HepG2 (cell line): ENCODE measurements at regions not wholly inside any gene's neighbourhood (a gene's known extent, or its start where the extent isn't known, plus 50 kb on each side); places are given as distances from the start of the nearest gene placed in this dataset.

ENCODE experiments used
- ATAC-seq: fragments of 200-7000 bp; cut with Tn5 transposase; 3 replicates; pipeline ENCODE4 v1.9.1; 2020; ENCODE audit warnings: mild to moderate bottlenecking, moderate library complexity
- BruUV-seq: library from RNA; stranded (reverse); fragments of 400-500 nt; replicated peaks from 2 replicates; lab custom pipeline; 2021; lab: Mats Ljungman, UMichigan
- CTCF ChIA-PET: fragments of 300-600 bp; formaldehyde crosslinking; extraction: SDS; loops from one replicate; lab custom pipeline; 2021; ENCODE audit warnings: low total read pairs, inconsistent platforms, low intra/inter-chr PET ratio; lab: Yijun Ruan, JAX
- POLR2A ChIA-PET: fragments of 350-600 bp; sonication (Branson Sonifier 250); formaldehyde crosslinking; loops from one replicate; lab custom pipeline; 2020; ENCODE audit warnings: antibody characterized with exemption, inconsistent platforms; lab: Yijun Ruan, JAX
- DNase-seq: peaks from one replicate; pipeline ENCODE4 v3.0.0-alpha.2; 2015; ENCODE audit warnings: low spot score
- FAIRE-seq: peaks from 3 replicates; lab custom pipeline; 2011; peaks lifted over from hg19 to GRCh38; lab: Jason Lieb, UNC
- H2AFZ ChIP-seq: one replicate; pipeline ENCODE4 v1.6.1; 2011; ENCODE audit warnings: low read length, inconsistent platforms
- H3K27ac ChIP-seq: fragments of 300-600 bp; 3 replicates; pipeline ENCODE4 v1.8.0; 2011; ENCODE audit warnings: mixed run types, mild to moderate bottlenecking, mixed read lengths, low read length, inconsistent platforms; ENCODE audit not compliant: insufficient read depth; ENCODE audit errors: extremely low read length
- H3K27me3 ChIP-seq, 2 experiments: fragments of 200-600 bp in 1 of 2; 2 replicates in 1 of 2; 3 replicates in 1 of 2; pipeline versions ENCODE4 v1.6.0 to v1.8.0; 2011; ENCODE audit warnings: low read length in 2 of 2, mild to moderate bottlenecking in 2 of 2, moderate library complexity in 2 of 2, inconsistent platforms in 1 of 2; ENCODE audit not compliant: insufficient read depth in 2 of 2, control insufficient read depth in 1 of 2
- H3K36me3 ChIP-seq, 2 experiments: fragments of 200-600 bp in 1 of 2; replicated peaks in 1 of 2; 2 replicates in 1 of 2; 3 replicates in 1 of 2; pipeline versions ENCODE4 v1.5.1 to v1.8.0; 2011; ENCODE audit warnings: low read length in 2 of 2, inconsistent platforms in 1 of 2; ENCODE audit not compliant: insufficient read depth in 2 of 2, control insufficient read depth in 1 of 2
- H3K4me1 ChIP-seq: 2 replicates; pipeline ENCODE4 v1.5.1; 2012; ENCODE audit warnings: low read length, inconsistent platforms; ENCODE audit not compliant: insufficient read depth
- H3K4me2 ChIP-seq: 2 replicates; pipeline ENCODE4 v1.6.0; 2011; ENCODE audit warnings: low read depth, low read length, inconsistent platforms
- H3K4me3 ChIP-seq, 3 experiments: fragments of 200-600 bp in 1 of 3; sonication (generic), shearing (Covaris generic) in 1 of 3; replicated peaks in 1 of 3; 2 replicates each; pipeline ENCODE4 v1.5.1; 2011 to 2016; ENCODE audit warnings: low read length in 3 of 3, inconsistent platforms in 2 of 3, low read depth in 2 of 3, mild to moderate bottlenecking in 2 of 3, control low read depth in 1 of 3, mixed read lengths in 1 of 3; ENCODE audit not compliant: insufficient read depth in 1 of 3
- H3K79me2 ChIP-seq: one replicate; pipeline ENCODE4 v1.6.1; 2011; ENCODE audit warnings: low read length, inconsistent platforms; ENCODE audit not compliant: insufficient read depth
- H3K9ac ChIP-seq: 2 replicates; pipeline ENCODE4 v1.6.0; 2011; ENCODE audit warnings: mild to moderate bottlenecking, low read depth, low read length, inconsistent platforms; ENCODE audit not compliant: insufficient read depth
- H3K9me3 ChIP-seq: 2 replicates; pipeline ENCODE4 v1.5.1; 2012; ENCODE audit warnings: mild to moderate bottlenecking, low read length
- H4K20me1 ChIP-seq: 2 replicates; pipeline ENCODE4 v1.6.0; 2011; ENCODE audit warnings: inconsistent platforms, mild to moderate bottlenecking, low read length, moderate library complexity; ENCODE audit not compliant: insufficient read depth
- ELK4 ChIP-seq: sonication (generic); formaldehyde crosslinking; IDR thresholded peaks from 2 replicates; pipeline ENCODE4 v1.9.0; 2021; ENCODE audit warnings: missing genetic modification reagents, borderline replicate concordance
- TBX2 ChIP-seq: sonication (generic); formaldehyde crosslinking; IDR thresholded peaks from 2 replicates; pipeline ENCODE4 v1.5.0; 2020; ENCODE audit warnings: missing genetic modification reagents, mild to moderate bottlenecking, borderline replicate concordance
- TGIF2 ChIP-seq: IDR thresholded peaks from 2 replicates; pipeline ENCODE4 v1.6.1; 2016; ENCODE audit warnings: control low read depth, missing compliant biosample characterization
- TRAFD1 ChIP-seq: sonication (generic); formaldehyde crosslinking; IDR thresholded peaks from 2 replicates; pipeline ENCODE4 v1.5.1; 2020; ENCODE audit warnings: missing genetic modification reagents, mild to moderate bottlenecking, borderline replicate concordance
- ZMAT3 ChIP-seq: sonication (generic); formaldehyde crosslinking; conservative IDR thresholded peaks from 2 replicates; pipeline ENCODE4 v1.7.0; 2021; ENCODE audit warnings: missing genetic modification reagents
- ZNF331 ChIP-seq: sonication (generic); formaldehyde crosslinking; IDR thresholded peaks from 2 replicates; pipeline ENCODE4 v1.4.0; 2020; ENCODE audit warnings: missing genetic modification reagents
- ZNF737 ChIP-seq: sonication (generic); formaldehyde crosslinking; IDR thresholded peaks from 2 replicates; pipeline ENCODE4 v1.5.0; 2020; ENCODE audit warnings: missing genetic modification reagents, mild to moderate bottlenecking, borderline replicate concordance
- WGBS: methylation state at CpG from one replicate; pipeline ENCODE4 v1.1.6; 2017; ENCODE audit warnings: low lambda C conversion rate; 5-methylcytosine and 5-hydroxymethylcytosine counted together
- in situ Hi-C: cut with HindIII; loops from 2 replicates; pipeline ENCODE4 v1.10.0; 2017; ENCODE audit warnings: low pct_unique_long_range_greater_than_20kb; ENCODE audit not compliant: extremely low pct_ligation_motif_present
- intact Hi-C: fragments of 100-400 bp; cut with micrococcal nuclease; formaldehyde crosslinking; loops from one replicate; pipeline ENCODE4 v1.10.0; 2022; ENCODE audit not compliant: unreplicated experiment
- TF ChIP-seq, protein P1 (sequence below): sonication (generic); formaldehyde crosslinking; IDR thresholded peaks from 2 replicates; pipeline ENCODE4 v1.4.0; 2020; ENCODE audit warnings: missing genetic modification reagents; ENCODE audit errors: not compliant biosample characterization
- TF ChIP-seq, protein P2 (sequence below): sonication (generic); formaldehyde crosslinking; IDR thresholded peaks from 2 replicates; pipeline ENCODE4 v1.8.0; 2022; ENCODE audit warnings: low read depth, missing genetic modification reagents

DNA sequence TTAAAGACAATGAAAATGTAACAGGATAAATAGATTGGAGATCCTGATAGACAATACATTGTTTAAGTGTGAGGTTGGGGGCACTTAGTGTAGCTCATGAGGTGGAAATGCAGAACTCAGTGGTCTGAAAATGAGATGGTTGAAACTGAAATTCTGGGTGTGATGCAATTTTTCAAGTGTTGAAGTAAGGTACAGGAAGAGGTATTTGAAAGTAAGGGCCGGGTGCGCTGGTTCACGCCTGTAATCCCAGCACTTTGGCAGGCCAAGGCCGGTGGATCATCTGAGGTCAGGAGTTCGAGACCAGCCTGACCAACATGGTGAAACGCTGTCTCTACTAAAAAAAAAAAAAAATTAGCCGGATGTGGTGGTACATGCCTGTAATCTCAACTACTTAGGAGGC lies 113.0 kb downstream of the UFM1 start:
- FAIRE-seq, result no peak
- Histone ChIP-seq H3K27ac (no peak overlapping the region), H3K4me1 (no peaks in the 10 kb centered on the region), H3K79me2 (no peaks in the 10 kb centered on the region), H3K9ac (no peak overlapping the region), H3K27me3 (no peaks in the 10 kb centered on the region), H3K4me3 (no peak overlapping the region), H3K36me3 (no peaks in the 10 kb centered on the region), H3K4me2 (no peak overlapping the region), H4K20me1 (no peaks in the 10 kb centered on the region), H2AFZ (no peak overlapping the region), H3K9me3 (no peaks in the 10 kb centered on the region)
- ChIA-PET POLR2A (no interaction called here), CTCF (no interaction called here)
- ATAC-seq, result no peak
- WGBS, result 12% methylated on average over 7 of the region's 7 CpGs
- no TSS peak for BruUV-seq
- in situ Hi-C loops, result no loop called here
- TF ChIP-seq, protein P1, sequence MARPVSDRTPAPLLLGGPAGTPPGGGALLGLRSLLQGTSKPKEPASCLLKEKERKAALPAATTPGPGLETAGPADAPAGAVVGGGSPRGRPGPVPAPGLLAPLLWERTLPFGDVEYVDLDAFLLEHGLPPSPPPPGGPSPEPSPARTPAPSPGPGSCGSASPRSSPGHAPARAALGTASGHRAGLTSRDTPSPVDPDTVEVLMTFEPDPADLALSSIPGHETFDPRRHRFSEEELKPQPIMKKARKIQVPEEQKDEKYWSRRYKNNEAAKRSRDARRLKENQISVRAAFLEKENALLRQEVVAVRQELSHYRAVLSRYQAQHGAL (CRISPR knock-in tag), result no peak
- TF ChIP-seq ZNF331 (CRISPR knock-in tag), result no peak
- DNase-seq, result no peak
- intact Hi-C loops, result no loop called here

DNA sequence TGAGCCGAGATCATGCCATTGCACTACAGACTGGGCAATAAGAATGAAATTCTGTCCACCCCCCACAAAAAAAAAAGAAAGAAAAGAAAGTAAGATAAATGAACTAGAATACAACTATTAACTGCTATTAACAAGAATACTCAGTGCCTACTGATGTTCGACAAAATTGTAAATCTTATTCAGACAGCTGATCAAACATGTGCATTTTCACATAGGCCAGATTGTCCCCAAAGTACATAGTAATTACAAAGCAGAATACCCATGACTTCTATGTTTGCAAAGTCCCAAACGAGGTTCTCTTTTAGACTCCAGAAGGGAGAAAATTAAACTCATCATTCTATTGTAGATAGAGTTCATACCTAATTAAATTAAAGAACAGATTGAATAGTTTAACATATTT lies 113.4 kb downstream of the UFM1 start:
- intact Hi-C loops (no loop called here), in situ Hi-C loops (no loop called here)
- Histone ChIP-seq H3K4me1 (no peaks in the 10 kb centered on the region), H2AFZ (no peak overlapping the region), H3K9ac (no peak overlapping the region), H3K27ac (no peak overlapping the region), H3K4me2 (no peak overlapping the region), H3K4me3 (no peak overlapping the region), H4K20me1 (no peaks in the 10 kb centered on the region), H3K27me3 (no peaks in the 10 kb centered on the region), H3K36me3 (no peaks in the 10 kb centered on the region), H3K79me2 (no peaks in the 10 kb centered on the region), H3K9me3 (no peaks in the 10 kb centered on the region)
- ATAC-seq, result no peak
- CTCF ChIA-PET, result no interaction called here
- no TSS peak for BruUV-seq
- DNase-seq, result no peak
- FAIRE-seq, result no peak
- 14% methylated on average over 3 of the region's 3 CpGs for WGBS
- POLR2A ChIA-PET, result no interaction called here
- TF ChIP-seq TGIF2 (CRISPR knock-in tag) (no peak), ZMAT3 (CRISPR knock-in tag) (no peak), TRAFD1 (CRISPR knock-in tag) (no peak), ZNF737 (CRISPR knock-in tag) (no peak), ELK4 (CRISPR knock-in tag) (no peak), TBX2 (CRISPR knock-in tag) (no peak)
- TF ChIP-seq, protein P2, sequence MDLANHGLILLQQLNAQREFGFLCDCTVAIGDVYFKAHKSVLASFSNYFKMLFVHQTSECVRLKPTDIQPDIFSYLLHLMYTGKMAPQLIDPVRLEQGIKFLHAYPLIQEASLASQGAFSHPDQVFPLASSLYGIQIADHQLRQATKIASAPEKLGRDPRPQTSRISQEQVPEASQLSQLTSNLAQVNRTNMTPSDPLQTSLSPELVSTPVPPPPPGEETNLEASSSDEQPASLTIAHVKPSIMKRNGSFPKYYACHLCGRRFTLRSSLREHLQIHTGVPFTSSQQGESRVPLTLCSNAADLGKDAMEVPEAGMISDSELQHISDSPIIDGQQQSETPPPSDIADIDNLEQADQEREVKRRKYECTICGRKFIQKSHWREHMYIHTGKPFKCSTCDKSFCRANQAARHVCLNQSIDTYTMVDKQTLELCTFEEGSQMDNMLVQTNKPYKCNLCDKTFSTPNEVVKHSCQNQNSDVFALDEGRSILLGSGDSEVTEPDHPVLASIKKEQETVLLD (CRISPR knock-in tag), result no peak
